Psoas muscle (tissue), 7 donors: ENCODE measurements at regions not wholly inside any gene's neighbourhood (a gene's known extent, or its start where the extent isn't known, plus 50 kb on each side); places are given as distances from the start of the nearest gene placed in this dataset.
"Not testable (repeated sequence)": the region's sequence is repeated elsewhere in the genome, so short reads cannot be mapped to it uniquely, and the experiment has no call there.

ENCODE experiments used
- ATAC-seq, 4 donors: fragments of 200-7000 bp; cut with Tn5 transposase; one replicate each; pipeline ENCODE4 v1.9.1; 2020; ENCODE audit warnings: moderate library complexity in 3 of 4, mild to moderate bottlenecking in 2 of 4
- DNase-seq, 2 donors: peaks; one replicate each; pipeline ENCODE4 v3.0.0-alpha.2; 2020
- H3K27ac ChIP-seq: fragments of 200-600 bp; one replicate; pipeline ENCODE4 v1.8.0; 2022
- H3K27me3 ChIP-seq, 3 donors: fragments of 200-600 bp in 1 of 3; one replicate each; pipeline versions ENCODE4 v1.6.1 to v1.8.0; 2013 to 2022; ENCODE audit warnings: low read length in 2 of 3, mild to moderate bottlenecking in 2 of 3, moderate library complexity in 1 of 3; ENCODE audit not compliant: insufficient read depth in 3 of 3
- H3K36me3 ChIP-seq, 2 donors: fragments of 200-600 bp in 1 of 2; one replicate each; pipeline versions ENCODE4 v1.6.1 to v1.8.0; 2013 to 2022; ENCODE audit warnings: low read depth in 1 of 2, mild to moderate bottlenecking in 1 of 2, moderate library complexity in 1 of 2; ENCODE audit not compliant: insufficient read depth in 1 of 2
- H3K4me1 ChIP-seq: fragments of 200-600 bp; one replicate; pipeline ENCODE4 v1.8.0; 2022
- H3K4me3 ChIP-seq: fragments of 200-600 bp; one replicate; pipeline ENCODE4 v1.8.0; 2022; ENCODE audit warnings: mild to moderate bottlenecking
- H3K9me3 ChIP-seq: fragments of 200-600 bp; one replicate; pipeline ENCODE4 v1.8.0; 2022
- CTCF ChIP-seq: fragments of 200-600 bp; IDR thresholded peaks from one replicate; pipeline ENCODE4 v1.8.0; 2022; ENCODE audit warnings: antibody characterized with exemption
- WGBS, 3 donors: extraction: QIAGEN DNeasy Blood & Tissue Kit; methylation state at CpG; one replicate each; pipeline versions ENCODE4 v1.1.6 to v1.1.7; 2013; 5-methylcytosine and 5-hydroxymethylcytosine counted together
- intact Hi-C, 2 donors: fragments of 100-400 bp; cut with DNase I; formaldehyde crosslinking; loops; one replicate each; pipeline versions ENCODE4 v1.11.0 to v1.14.2; 2022
- donor health status: healthy with polysubstance abuse.
- donor health status: DM: no; HTN: no; CAD: no; lungs with moderate emphysema.
- donor health status: Bipolar disorder and iron deficiency.
- donor health status: healthy.
- donor health status: DM: yes; HTN: yes; CAD: no.
- donor health status: DM: no; HTN: no; CAD: no.
- donor health status: DM: yes; HTN: yes; CAD: no.

DNA sequence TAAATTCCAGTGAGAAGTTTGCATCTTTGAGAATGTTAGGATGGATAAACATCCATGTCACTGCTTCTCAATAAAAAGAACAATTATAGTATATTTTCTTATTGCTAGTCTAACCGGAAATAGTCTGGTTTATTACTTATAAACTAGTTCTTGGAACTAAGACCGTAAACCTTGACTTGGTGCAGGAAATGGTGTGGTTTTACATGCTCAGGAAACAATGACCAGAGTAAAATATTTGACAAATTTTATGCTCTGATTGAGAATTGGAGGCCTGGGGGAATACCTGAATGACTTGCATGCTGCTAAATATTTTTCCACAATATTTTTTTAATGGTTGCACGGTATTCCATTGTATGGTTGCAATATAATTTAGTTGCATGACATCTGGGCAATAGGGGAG lies 76.3 kb downstream of the XCL2 start:
- intact Hi-C loops = loop anchor here in 1 of 2 donors (10.0 kb wide), 1 partner anchor 637 kb away; the partner anchor contains the start of gene ATP1B1
- no peak overlapping the region for H3K4me3 ChIP-seq
- TF ChIP-seq CTCF = no peak
- peaks cover 40% of the 10 kb centered on the region for H3K4me1 ChIP-seq
- ATAC-seq (no peak), DNase-seq (no peak)
- H3K27ac ChIP-seq = peak overlapping the region; percentile 75
- no peaks in the 10 kb centered on the region for H3K9me3 ChIP-seq
- no peaks in the 10 kb centered on the region for H3K36me3 ChIP-seq
- WGBS, 3 donors = 49 to 59% (median 49%) methylated on average over 3 of the region's 3 CpGs
- H3K27me3 ChIP-seq = no peaks in the 10 kb centered on the region

- ATAC-seq (no peak), DNase-seq (no peak)
- Histone ChIP-seq H3K27me3 (no peaks in the 10 kb centered on the region), H3K36me3 (no peaks in the 10 kb centered on the region), H3K4me3 (no peak overlapping the region), H3K27ac (peak overlapping the region; percentile 54), H3K9me3 (no peaks in the 10 kb centered on the region), H3K4me1 (peaks cover 40% of the 10 kb centered on the region)
- WGBS, 3 donors = 71 to 85% (median 78%) methylated on average over 1 of the region's 1 CpG
- intact Hi-C loops = loop anchor here in 1 of 2 donors (10.0 kb wide), 1 partner anchor 638 kb away; the partner anchor contains the start of gene ATP1B1
- TF ChIP-seq CTCF = no peak
These were observed 77.1 kb downstream of the XCL2 start for GRCh38 chr1:168466714-168467131.

DNA sequence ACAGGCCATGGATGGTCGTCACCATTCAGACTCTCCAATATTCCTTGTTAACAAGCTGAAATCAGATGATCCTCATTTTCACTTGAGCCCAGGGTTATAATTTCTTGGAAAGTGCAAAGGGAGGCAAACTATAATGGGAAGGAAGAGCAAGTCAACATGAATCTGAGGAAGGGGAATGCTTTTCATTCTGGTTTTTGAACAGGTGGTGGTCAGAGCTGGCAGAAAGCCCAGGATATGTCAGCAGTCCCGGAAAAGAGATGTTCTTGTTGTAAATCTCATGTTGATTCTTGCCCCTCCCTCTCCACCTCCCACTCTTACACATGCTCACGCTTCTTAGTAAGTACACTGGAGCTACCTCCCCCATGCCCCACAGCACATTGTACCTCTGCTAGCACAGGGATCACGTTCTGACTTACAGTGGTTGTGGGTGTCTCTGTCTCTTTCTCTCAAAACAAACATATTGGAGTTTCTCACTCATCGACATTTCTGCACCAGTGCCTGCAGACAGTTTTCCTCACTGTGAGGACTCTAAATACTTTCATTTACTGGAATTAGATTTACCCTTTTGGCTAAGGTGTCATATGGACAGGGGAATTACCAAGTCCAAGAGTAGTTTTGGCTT lies 77.6 kb downstream of the XCL2 start:
- peak overlapping the region; percentile 54 for H3K27ac ChIP-seq
- peak in 3 of 4 donors; percentile 49 to 57 (median 55) for ATAC-seq
- peaks cover 40% of the 10 kb centered on the region for H3K4me1 ChIP-seq

DNA sequence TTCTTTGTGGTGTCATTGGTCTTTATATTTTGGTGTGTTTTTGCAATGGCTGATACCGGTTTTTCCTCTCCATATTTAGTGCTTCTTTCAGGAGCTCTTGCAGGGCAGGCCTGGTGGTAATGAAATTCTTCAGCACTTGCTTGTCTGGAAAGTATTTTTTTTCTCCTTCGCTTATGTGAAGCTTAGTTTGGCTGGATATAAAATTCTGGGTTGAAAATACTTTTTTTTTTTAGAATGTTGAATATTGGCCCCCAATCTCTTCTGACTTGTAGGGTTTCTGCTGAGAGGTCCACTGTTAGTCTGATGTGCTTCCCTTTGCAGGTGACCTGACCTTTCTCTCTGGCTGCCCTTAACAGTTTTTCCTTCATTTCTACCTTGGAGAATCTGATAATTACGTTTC lies 82.7 kb downstream of the XCL2 start:
- not testable (repeated sequence) for H3K4me3 ChIP-seq, H3K27me3 ChIP-seq, H3K4me1 ChIP-seq, H3K36me3 ChIP-seq, ATAC-seq, DNase-seq, H3K9me3 ChIP-seq, H3K27ac ChIP-seq
- intact Hi-C loops = loop anchor here in 1 of 2 donors (10.0 kb wide), 1 partner anchor 644 kb away; the partner anchor contains the start of gene ATP1B1
- WGBS, 3 donors = 89 to 94% (median 94%) methylated on average over 3 of the region's 3 CpGs

More for the DNA sequence above, 77.6 kb downstream of the XCL2 start:
- no peak for TF ChIP-seq CTCF
- DNase-seq = peak; percentile 16 to 52
- Histone ChIP-seq H3K4me3 (no peak overlapping the region), H3K27me3 (no peaks in the 10 kb centered on the region), H3K9me3 (no peaks in the 10 kb centered on the region), H3K36me3 (no peaks in the 10 kb centered on the region)
- intact Hi-C loops = loop anchor here in 1 of 2 donors (10.0 kb wide), 1 partner anchor 639 kb away; the partner anchor contains the start of gene ATP1B1
- 10 to 25% (median 10%) methylated on average over 5 of the region's 5 CpGs for WGBS, 3 donors

GRCh38 chr1:168457296-168457695 lies 86.5 kb downstream of the XCL2 start:
- DNase-seq, H3K27me3 ChIP-seq, intact Hi-C loops, H3K4me3 ChIP-seq, H3K4me1 ChIP-seq, ATAC-seq, H3K9me3 ChIP-seq, H3K36me3 ChIP-seq, H3K27ac ChIP-seq: not testable (repeated sequence)
- WGBS, 3 donors = 86 to 87% (median 87%) methylated on average over 8 of the region's 8 CpGs
